ENCODE measurements at regions not wholly inside any gene's neighbourhood (a gene's known extent, or its start where the extent isn't known, plus 50 kb on each side); places are given as distances from the start of the nearest gene placed in this dataset.

GRCh38 chr1:234855851-234856250, 245.9 kb upstream of the IRF2BP2 start:
- TF ChIP-seq RFX5 (IDR thresholded peaks at IDR 0.05; ENCODE audit: low read length), result no peak
- TF ChIP-seq POLR2AphosphoS5 (IDR thresholded peaks at IDR 0.05; ENCODE audit: low read depth, low read length), result no peak
- no peak for TF ChIP-seq CTCF (IDR thresholded peaks at IDR 0.05)
- TF ChIP-seq JUND (IDR thresholded peaks at IDR 0.05), result no peak
- TF ChIP-seq GATA2 (CRISPR knock-in tag; IDR thresholded peaks at IDR 0.05), result no peak
- no peak for TF ChIP-seq PBX3 (IDR thresholded peaks at IDR 0.05)
- TF ChIP-seq MAX (IDR thresholded peaks at IDR 0.05; ENCODE audit: low read depth), result no peak
- no peak for TF ChIP-seq SIN3A (IDR thresholded peaks at IDR 0.05; ENCODE audit: borderline replicate concordance, low read depth, low read length)
- TF ChIP-seq YY1 (IDR thresholded peaks at IDR 0.05; ENCODE audit: low read depth), result no peak
- no peak for TF ChIP-seq RAD21 (IDR thresholded peaks at IDR 0.05; ENCODE audit: low read length)
- TF ChIP-seq USF2 (IDR thresholded peaks at IDR 0.05; ENCODE audit: borderline replicate concordance, low read depth, low read length), result no peak
- TF ChIP-seq TCF12 (IDR thresholded peaks at IDR 0.05), result no peak
- TF ChIP-seq MXI1 (IDR thresholded peaks at IDR 0.05; ENCODE audit: low read depth, low read length), result no peak

Measured in SK-N-SH (cell line).